NCI-H2107 treated with DMSO at 0.1 percent for 48 hours (cell line): ENCODE measurements at regions not wholly inside any gene's neighbourhood (a gene's known extent, or its start where the extent isn't known, plus 50 kb on each side); places are given as distances from the start of the nearest gene placed in this dataset.

Experiments
- DNase-seq: peaks from one replicate; lab custom pipeline; 2025; ENCODE audit not compliant: unreplicated experiment; lab: John Stamatoyannopoulos, UW

GRCh38 chr3:99458013-99458412 lies 180.4 kb upstream of the COL8A1 start:
- no peak for DNase-seq

- DNase-seq = no peak
Observed at GRCh38 chr3:99442599-99442998, 195.8 kb upstream of the COL8A1 start.

- no peak for DNase-seq
Observed at GRCh38 chr3:99439892-99440291, 198.5 kb upstream of the COL8A1 start.

GRCh38 chr3:99434190-99434589 lies 204.2 kb upstream of the COL8A1 start:
- no peak for DNase-seq

GRCh38 chr3:99430348-99431134 lies 207.9 kb upstream of the COL8A1 start:
- DNase-seq = no peak

- no peak for DNase-seq
Observed at GRCh38 chr3:99429502-99429901, 208.9 kb upstream of the COL8A1 start.

- no peak for DNase-seq
Observed at GRCh38 chr3:99425930-99426329, 212.5 kb upstream of the COL8A1 start.

- no peak for DNase-seq
Observed at GRCh38 chr3:99419116-99419515, 219.3 kb upstream of the COL8A1 start.

- no peak for DNase-seq
Observed at GRCh38 chr3:99418709-99419108, 219.7 kb upstream of the COL8A1 start.

GRCh38 chr3:99418209-99418635 lies 220.2 kb upstream of the COL8A1 start:
- no peak for DNase-seq

GRCh38 chr3:99413504-99413903 lies 224.9 kb upstream of the COL8A1 start:
- no peak for DNase-seq

GRCh38 chr3:99410789-99411311 lies 227.5 kb upstream of the COL8A1 start:
- no peak for DNase-seq

- no peak for DNase-seq
Observed at GRCh38 chr3:99409961-99410360, 228.4 kb upstream of the COL8A1 start.

GRCh38 chr3:99407257-99407656 lies 231.1 kb upstream of the COL8A1 start:
- no peak for DNase-seq

- no peak for DNase-seq
Observed at GRCh38 chr3:99402755-99403154, 235.6 kb upstream of the COL8A1 start.

GRCh38 chr3:99400352-99400751 lies 238.0 kb upstream of the COL8A1 start:
- DNase-seq = no peak

- no peak for DNase-seq
Observed at GRCh38 chr3:99396651-99397275, 241.6 kb upstream of the COL8A1 start.

GRCh38 chr3:99394831-99395778 lies 243.3 kb upstream of the COL8A1 start:
- DNase-seq = no peak

- no peak for DNase-seq
Observed at GRCh38 chr3:99393961-99394360, 244.4 kb upstream of the COL8A1 start.

GRCh38 chr3:99388780-99389179 lies 249.6 kb upstream of the COL8A1 start:
- no peak for DNase-seq

- no peak for DNase-seq
Observed at GRCh38 chr3:99384596-99384995, 253.8 kb upstream of the COL8A1 start.
